NCI-H2107 (cell line): ENCODE measurements at regions not wholly inside any gene's neighbourhood (a gene's known extent, or its start where the extent isn't known, plus 50 kb on each side); places are given as distances from the start of the nearest gene placed in this dataset.

ENCODE experiments used
- DNase-seq: peaks from one replicate; lab custom pipeline; 2025; lab: John Stamatoyannopoulos, UW

- no peak for DNase-seq
Measured at GRCh38 chr6:170177772-170178560, 112.9 kb downstream of the DLL1 start.

DNA sequence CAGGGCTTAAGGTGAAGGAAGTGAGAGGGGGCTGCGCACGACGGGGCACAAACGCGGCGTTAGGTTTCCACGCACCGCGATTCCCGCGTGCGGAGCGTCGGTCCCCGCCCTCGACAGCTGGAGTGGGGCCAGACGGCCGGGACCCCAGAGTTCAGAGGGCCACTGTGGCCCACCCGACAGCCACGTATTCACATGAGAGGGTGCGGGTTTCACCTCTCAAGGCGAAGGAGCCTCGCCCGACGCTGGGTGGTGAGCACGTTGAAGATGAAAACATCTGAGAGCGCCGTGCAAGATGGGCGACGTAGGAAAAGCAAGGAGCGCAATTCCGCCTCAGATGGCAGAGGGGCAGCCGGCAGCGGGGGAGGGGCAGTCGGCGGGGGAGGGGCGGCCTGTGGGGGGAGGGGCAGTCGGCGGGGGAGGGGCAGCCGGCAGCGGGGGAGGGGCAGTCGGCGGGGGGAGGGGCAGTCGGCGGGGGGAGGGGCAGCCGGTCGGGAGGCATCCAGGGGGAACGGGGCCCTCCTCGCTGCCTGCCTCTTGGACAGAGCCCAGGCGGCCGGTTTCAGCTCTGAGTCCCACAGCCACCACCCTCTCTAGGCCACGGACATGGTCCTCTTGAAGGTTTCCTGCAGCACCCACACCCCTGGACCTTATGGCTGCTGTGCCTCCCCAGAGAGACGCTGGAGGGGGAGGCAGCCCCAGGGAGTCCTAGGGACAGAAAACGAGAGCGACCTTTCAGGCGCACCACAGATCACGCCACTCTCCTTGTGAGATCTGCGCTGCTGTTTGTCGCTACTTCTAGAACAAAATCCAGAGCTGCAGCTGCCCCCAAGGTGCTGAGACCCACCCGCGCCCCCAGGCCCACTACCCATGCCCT, 113.7 kb downstream of the DLL1 start:
- no peak for DNase-seq

GRCh38 chr6:170176136-170176897, 114.6 kb downstream of the DLL1 start:
- no peak for DNase-seq

DNA sequence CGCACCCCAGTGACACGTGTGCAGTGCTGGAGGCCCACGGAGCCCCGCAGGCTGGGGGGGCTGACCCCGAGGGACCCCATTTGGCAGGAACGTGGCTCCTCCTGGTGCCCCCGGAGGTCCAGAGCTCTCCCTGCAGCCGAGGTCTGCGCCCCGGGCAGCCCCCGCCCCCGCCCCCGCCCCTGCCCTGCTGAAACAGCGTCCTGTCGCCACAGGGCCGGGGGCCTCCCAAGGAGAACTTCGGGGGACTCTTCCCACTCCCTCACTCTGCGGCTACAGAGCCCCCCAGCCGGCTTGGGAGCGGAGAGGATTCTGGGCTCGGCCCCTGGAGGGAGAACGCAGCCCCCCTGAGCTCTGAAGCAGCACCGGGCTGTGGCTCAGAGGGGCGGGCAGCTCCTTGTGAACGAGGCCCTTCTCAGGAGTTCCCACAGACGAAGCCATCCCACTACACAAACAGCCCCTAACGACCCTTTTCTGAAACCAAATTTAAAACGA, 115.2 kb downstream of the DLL1 start:
- no peak for DNase-seq

- DNase-seq = no peak
Measured at GRCh38 chr6:170174771-170175643, 115.9 kb downstream of the DLL1 start.

DNA sequence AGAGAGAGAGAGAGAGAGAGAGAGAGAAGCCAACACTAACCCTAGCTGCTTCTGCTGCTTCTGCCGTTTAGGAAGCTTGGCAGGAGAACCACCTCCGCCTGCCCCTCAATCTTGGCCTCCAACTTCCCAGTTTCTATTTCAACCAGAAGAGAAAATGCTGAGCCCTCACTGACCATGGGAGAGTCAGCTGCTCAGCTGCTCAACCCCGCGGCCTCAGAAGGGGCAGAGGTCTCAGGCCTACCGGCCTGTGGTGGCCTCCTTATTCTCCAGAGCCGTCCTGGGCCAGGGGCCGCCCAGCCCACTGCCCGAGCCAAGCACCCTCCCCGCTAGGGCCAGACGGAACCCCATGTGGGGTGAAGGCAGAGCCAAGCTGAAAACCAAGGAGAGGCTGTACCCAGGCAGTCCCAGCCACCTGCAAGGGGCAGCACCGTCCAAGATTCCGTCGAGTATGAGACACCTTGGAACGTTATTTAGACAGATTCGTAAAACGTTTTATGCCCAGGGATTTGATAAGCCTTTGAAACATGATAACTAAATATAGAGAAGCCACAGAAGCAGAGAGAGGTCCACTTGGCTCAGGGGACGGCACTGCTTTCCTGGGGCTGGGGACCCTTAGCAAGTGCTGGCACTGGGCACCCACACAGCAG, 116.6 kb downstream of the DLL1 start:
- DNase-seq = no peak

DNA sequence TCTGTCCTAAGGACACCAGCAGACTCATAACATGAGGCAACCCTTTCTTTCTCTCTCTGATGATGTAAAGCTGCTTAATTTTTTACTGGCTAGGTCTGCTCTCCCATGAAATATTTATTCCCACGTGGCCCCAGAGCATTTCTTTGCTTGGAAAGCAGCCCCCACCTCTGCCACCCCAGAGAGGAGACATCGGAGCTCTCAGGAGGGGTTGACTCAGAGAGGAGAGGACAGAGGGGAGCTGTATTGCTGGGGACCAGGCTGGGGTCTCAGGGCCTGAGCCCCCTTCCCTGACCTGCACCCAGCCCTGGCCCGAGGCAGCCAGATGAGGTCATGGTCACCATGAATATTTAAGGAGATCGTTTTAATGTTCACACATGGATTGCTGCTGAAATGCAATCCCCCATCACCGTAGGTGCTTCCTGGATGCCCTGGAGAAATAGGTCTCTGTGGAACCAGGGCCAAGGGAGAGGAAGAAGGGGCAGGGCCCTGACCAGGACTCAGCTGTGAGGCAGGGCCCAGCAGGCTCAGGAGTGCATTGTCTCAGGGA, 117.5 kb downstream of the DLL1 start:
- no peak for DNase-seq

DNA sequence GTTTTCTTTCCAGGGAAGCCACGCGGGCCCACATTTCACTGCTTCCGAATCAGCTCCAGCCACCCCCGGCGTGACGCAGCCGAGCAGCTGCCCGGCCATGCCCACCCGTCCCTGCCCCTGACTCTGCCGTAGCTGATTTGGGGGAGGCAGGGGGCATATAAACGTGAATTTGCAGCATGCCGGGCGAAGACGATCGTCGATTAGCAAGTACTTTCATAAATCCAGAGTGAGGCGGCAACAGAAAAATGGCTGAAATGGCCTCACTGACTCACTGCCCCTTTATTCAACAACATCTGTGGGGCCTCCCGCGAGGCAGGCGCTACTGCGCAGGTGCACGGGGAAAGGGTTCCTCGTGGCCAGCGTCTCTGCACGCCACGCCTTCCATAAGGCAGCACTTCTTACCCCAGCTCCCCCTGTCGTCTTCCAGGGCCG, 118.0 kb downstream of the DLL1 start:
- no peak for DNase-seq

DNA sequence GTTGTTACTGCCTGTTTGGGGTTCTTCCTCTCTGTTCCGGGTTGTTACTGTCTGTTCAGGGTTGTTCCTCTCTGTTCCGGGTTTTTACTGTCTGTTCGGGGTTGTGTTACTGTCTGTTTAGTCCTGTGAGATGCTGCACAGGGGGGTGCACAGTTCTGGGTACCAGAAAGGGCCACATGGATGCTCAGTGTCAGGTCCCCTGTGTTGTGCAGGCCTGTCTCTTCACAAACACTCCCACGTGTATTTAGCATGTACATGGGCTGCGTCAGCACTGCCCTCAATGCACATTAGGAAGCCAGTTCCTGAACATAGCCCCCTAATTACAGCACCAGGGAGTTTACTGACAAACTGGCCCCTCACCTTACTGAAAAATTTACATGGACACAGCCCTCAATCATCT, 118.5 kb downstream of the DLL1 start:
- DNase-seq = no peak

GRCh38 chr6:170167657-170168159, 123.2 kb downstream of the DLL1 start:
- no peak for DNase-seq

DNA sequence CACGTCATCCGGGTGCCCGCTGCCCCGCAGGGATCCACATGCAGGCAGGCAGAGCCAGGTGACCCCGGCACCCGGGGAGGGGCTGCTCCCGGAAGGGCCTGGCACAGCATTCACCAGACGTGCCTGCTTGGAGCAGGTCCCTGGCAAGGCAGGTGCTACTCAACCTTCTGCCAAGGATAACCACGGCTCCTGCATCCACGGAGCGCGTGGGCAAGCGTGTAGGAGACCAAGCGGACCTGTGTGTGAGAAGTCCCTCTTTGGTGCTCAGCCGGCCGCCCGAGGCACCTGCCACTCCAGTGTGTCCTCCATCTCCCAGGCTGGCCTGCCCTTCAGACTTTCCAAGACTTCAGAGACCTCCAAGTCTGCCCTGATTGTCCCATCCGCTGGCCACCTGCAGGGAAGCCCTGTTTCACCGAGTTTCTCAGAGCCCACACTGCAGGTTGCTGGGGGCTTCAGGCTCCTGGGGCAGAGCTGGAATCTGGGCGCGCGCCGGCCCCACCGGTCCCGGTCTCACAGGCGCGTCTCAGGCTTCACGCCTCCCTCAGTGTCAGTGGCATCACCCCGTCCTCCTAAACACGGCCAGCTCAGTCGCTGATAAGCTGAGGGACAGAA, 124.3 kb downstream of the DLL1 start:
- no peak for DNase-seq

DNA sequence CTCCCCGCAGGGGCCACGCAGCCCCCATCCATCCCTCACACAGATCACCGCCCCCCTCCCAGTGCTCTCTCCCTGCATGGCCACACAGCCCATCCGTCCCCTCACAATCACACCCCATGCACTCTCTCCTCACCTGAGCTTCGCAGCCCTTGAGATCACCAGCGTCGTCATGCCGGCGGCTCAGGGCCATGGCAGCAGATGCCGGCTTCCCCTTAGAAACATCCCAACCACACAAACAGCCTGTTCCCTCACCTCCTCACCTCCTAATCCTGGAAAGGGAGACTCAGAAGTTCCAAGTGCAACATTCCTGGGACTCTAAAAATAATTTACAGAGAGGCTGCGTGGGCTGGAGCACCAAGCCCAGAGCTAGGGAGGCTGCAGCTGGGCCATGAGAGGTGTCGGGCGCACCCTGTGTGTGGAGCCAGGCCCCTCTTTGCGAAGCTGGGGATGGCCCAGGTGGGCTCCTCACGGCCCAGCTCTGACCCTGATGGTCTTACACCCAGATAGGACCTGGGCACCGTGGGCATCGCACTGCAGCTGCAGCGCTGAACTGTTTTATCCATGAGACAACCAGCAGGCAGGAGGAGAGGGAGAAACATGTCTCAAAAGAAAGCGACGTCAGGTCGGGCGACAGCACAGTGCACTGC, 125.3 kb downstream of the DLL1 start:
- DNase-seq = no peak

- no peak for DNase-seq
Measured at GRCh38 chr6:170165085-170165470, 125.8 kb downstream of the DLL1 start.

DNA sequence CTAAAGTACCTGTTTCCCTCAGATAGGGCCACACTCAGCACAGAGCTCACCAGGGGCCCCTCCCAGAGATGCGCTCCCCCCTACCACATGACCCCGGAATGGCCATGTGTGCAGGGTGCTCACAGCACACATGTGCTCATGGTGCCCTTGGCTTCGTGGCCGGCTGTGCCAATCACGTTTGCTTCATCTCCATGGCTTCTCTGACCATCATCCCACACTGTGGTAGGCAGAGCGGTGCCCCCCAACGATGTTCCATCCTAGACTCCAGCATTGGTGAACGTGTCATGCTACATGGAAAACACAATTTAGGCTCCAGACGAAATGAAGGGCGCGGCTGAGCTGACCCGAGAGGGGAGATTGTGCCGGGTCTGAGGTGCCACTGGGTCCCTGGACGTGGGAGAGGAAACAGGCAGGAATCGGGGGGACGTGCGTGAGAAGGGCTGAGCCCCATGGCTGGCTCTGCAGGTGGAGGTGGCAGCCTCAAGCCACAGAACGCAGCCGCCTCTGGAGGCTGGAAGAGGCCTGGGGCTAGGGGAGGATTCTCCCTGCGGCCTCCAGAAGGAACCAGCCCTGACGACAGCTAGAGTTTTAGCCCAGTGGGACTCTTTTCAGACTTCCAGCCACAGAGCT, 126.5 kb downstream of the DLL1 start:
- no peak for DNase-seq

DNA sequence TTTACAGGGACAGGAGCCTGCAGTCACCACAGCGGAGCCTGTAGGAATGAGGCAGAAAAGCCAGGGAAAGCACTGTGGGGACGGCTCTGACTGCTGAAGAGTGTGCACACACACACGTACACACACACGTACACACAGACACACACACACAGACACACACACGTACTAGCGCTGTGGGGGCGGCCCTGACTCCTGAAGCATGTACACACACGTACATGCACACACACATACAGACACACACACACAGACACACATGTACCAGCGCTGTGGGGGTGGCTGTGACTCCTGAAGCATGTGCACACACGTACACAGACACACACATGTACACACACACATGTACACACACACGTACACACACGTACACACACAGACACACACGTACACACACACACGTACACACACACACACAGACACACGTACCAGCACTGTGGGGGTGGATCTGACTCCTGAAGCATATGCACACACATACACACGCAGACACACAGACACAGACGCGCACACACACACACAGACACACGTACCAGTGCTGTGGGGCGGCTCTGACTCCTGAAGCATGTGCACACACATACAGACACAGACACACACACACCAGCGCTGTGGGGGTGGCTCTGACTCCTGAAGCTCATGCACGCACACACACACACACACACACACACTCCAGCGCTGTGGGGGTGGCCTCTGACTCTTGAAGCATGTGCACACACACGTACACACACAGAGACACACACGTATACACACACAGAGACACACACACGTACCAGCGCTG, 127.3 kb downstream of the DLL1 start:
- no peak for DNase-seq

GRCh38 chr6:170162775-170163404, 128.0 kb downstream of the DLL1 start:
- no peak for DNase-seq

GRCh38 chr6:170162011-170162774, 128.7 kb downstream of the DLL1 start:
- no peak for DNase-seq
